Skeletal muscle tissue (tissue), 3 donors: ENCODE measurements at regions not wholly inside any gene's neighbourhood (a gene's known extent, or its start where the extent isn't known, plus 50 kb on each side); places are given as distances from the start of the nearest gene placed in this dataset.
"Not testable (repeated sequence)": the region's sequence is repeated elsewhere in the genome, so short reads cannot be mapped to it uniquely, and the experiment has no call there.

Experiments
- H3K27ac ChIP-seq: one replicate; pipeline ENCODE4 v1.7.0; 2013; ENCODE audit warnings: mild to moderate bottlenecking, low read depth, low read length, inconsistent platforms
- H3K27me3 ChIP-seq, 3 donors: one replicate each; pipeline ENCODE4 v1.7.0; 2013; ENCODE audit warnings: low read length in 3 of 3; ENCODE audit not compliant: control insufficient read depth in 3 of 3, insufficient read depth in 3 of 3
- H3K36me3 ChIP-seq, 3 donors: one replicate each; pipeline ENCODE4 v1.7.0; 2013; ENCODE audit warnings: low read length in 3 of 3; ENCODE audit not compliant: control insufficient read depth in 3 of 3, insufficient read depth in 3 of 3
- H3K4me1 ChIP-seq, 3 donors: one replicate each; pipeline ENCODE4 v1.7.0; 2013; ENCODE audit warnings: low read length in 3 of 3, mild to moderate bottlenecking in 3 of 3; ENCODE audit not compliant: control insufficient read depth in 3 of 3, insufficient read depth in 3 of 3
- H3K4me3 ChIP-seq, 3 donors: one replicate each; pipeline ENCODE4 v1.7.0; 2013; ENCODE audit warnings: low read length in 3 of 3
- H3K9ac ChIP-seq, 3 donors: one replicate each; pipeline ENCODE4 v1.7.0; 2013; ENCODE audit warnings: low read length in 3 of 3, mild to moderate bottlenecking in 3 of 3, moderate library complexity in 2 of 3, low read depth in 1 of 3
- H3K9me3 ChIP-seq, 3 donors: one replicate each; pipeline ENCODE4 v1.7.0; 2013; ENCODE audit warnings: low read length in 3 of 3; ENCODE audit not compliant: control insufficient read depth in 3 of 3
- donor health status: Osteomylitis.

DNA sequence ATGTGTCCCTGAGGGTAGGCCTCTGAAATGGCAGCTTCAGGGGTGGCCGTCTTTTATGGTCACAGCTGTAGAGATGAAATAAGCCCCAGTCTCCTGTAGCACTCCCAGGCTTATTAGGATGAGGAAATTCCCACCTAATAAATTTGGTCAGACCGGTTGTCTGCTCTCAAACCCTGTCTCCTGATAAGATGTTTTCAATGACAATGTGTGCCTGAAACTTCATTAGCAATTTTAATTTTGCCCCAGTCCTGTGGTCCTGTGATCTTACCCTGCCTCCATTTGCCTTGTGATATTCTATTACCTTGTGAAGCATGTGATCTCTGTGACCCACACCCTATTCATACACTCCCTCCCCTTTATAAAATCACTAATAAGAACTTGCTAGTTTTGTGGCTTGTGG, 736.1 kb upstream of the PCDH20 start:
- not testable (repeated sequence) for H3K9ac ChIP-seq, H3K9me3 ChIP-seq, H3K36me3 ChIP-seq

DNA sequence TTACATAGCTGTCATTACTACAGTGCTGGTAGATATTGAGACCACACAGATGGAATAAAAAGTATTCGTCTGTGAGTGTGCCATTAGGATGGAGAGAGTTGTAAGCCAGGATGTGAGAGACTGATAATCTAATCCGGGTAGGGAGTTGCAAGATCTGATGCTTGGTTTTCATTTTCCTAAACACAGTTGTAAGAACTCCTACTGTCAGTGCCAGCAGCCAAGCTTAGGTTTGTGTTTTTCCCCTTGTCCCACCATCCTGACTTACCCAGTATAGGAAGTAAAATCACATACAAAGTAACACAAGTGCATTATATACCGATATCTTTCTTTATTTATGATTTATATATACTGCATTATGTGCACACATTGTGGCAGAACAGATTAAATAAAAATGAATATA, 726.4 kb upstream of the PCDH20 start:
- Histone ChIP-seq H3K27ac (no peak overlapping the region), H3K9ac (no peak overlapping the region), H3K4me1 (no peaks in the 10 kb centered on the region), H3K4me3 (no peak overlapping the region), H3K27me3 (no peaks in the 10 kb centered on the region), H3K9me3 (peaks cover 0 to 3% (median 0%) of the 10 kb centered on the region in 3 donors), H3K36me3 (no peaks in the 10 kb centered on the region)

More for the DNA sequence above, 736.1 kb upstream of the PCDH20 start:
- H3K27me3 ChIP-seq, H3K27ac ChIP-seq, H3K4me1 ChIP-seq, H3K4me3 ChIP-seq: not testable (repeated sequence)

DNA sequence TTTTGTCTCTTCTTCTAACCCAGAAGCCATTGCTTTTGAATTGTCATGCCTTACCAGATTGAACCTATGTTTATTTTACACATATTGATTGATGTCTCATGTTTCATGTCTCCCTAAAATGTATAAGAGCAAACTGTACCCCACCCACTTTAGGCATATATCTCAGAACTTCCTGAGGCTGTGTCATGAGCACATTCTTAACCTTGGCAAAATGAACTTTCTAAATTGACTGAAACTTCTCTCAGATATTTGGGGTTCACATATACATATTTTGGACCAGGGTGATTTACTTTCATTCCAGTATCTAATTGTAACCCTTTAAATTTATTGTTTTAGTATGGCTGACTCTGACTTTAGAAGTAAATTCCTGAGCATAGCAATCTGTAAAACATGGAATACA, 723.9 kb upstream of the PCDH20 start:
- Histone ChIP-seq H3K27me3 (no peaks in the 10 kb centered on the region), H3K4me1 (no peaks in the 10 kb centered on the region), H3K27ac (no peak overlapping the region), H3K4me3 (no peak overlapping the region), H3K9me3 (peaks cover 0 to 3% (median 0%) of the 10 kb centered on the region in 3 donors), H3K36me3 (no peaks in the 10 kb centered on the region), H3K9ac (no peak overlapping the region)

DNA sequence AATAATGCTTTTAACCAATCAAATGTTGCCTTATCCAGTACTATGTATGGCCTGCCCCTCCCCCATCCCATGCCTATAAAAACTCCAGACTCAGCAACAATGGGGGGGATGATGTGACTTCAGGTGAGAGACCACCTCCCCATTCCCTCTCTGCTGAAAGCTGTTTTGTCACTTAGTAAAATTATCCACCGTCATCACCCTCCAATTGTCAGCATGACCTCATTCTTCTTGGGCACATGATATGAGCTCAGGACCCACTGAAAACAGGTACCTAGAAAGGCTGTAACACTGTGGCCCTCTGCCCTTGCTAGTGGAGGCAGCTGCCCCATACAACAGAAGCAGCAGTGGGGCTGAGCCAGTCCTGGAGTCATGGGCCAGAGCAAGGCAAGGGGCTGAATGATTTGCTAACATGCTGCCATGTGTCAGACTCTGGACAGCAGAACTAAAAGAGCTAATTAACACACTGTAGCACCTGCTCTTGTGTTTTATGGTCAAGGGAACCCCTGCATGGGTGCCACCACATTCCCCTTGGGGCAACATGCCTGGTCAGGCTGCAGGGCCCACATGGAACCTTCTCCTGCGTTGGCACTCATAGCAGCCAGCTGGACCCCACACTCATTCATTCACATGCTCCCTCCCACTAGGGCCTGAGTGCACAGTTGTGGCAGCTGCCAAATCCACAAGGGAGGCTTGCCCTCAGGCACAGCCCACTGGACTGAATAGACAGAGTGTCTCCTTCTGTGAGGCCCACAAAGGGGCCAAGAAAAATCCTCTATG, 722.2 kb upstream of the PCDH20 start:
- H3K9me3 ChIP-seq, result peaks cover 0 to 3% (median 0%) of the 10 kb centered on the region in 3 donors
- no peak overlapping the region for H3K9ac ChIP-seq
- H3K27ac ChIP-seq, result no peak overlapping the region
- no peaks in the 10 kb centered on the region for H3K27me3 ChIP-seq
- no peaks in the 10 kb centered on the region for H3K4me1 ChIP-seq
- no peak overlapping the region for H3K4me3 ChIP-seq
- no peaks in the 10 kb centered on the region for H3K36me3 ChIP-seq

DNA sequence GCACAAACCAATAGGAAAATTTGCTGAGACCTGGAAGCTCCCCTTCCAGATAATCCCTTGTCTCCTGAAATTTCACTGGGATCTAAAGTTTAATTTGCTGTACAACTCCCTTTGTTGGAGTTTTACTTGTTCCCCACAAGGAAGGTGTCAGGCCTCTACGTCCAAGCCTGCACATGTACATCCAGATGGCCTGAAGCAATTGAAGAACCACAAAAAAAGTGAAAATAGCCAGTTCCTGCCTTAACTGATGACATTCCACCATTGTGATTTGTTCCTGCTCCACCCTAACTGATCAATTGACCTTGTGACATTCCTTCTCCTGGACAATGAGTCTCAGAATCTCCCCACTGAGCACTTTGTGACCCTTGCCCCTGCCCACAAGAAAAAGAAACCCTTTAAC, 716.0 kb upstream of the PCDH20 start:
- no peaks in the 10 kb centered on the region for H3K4me1 ChIP-seq
- H3K9me3 ChIP-seq, result no peaks in the 10 kb centered on the region
- H3K36me3 ChIP-seq, result no peaks in the 10 kb centered on the region
- H3K27me3 ChIP-seq, result no peaks in the 10 kb centered on the region
- H3K4me3 ChIP-seq, result no peak overlapping the region
- H3K9ac ChIP-seq, result no peak overlapping the region
- no peak overlapping the region for H3K27ac ChIP-seq

DNA sequence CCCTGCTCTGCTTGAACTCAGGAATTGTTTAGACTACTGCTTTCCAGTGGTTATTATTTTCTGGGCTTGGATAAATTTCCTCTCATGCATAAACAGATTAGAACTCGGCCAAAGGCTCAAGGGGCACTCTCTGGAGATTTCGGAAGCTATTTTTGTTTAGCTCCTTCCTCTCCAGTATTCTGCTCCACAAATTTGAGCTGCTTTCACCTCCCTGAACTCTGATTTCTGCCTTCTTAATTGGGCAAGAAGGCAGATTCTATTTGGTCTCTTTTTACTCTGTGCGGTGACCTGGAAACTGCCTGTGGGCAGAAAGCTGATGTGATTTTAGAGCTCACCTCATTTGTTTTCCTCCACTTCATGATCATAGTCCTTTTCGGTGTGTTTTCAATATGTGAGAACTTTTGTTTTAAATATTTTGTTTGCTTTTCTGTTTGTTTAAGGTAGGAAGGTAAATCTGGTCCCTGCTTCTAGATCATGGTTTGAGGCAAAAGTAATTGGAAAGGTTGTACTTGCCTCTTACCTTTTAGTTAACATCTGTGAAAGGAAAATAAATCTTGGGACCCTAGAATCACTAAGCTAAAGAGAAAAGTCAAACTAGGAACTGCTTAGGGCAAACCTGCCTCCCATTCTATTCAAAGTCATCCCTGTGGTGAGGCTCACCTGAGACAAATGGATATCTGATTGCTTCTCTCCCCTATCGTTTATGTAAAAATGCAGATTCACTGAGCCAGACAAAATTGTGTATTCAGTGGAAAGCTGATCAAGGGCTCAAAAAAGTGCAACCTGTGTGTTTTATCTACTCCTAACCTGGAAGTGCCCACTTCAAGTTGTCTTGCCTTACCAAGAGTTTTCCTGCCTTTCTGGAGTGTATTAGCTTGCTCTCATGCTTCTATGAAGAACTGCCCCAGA, 714.7 kb upstream of the PCDH20 start:
- no peak overlapping the region for H3K4me3 ChIP-seq
- no peaks in the 10 kb centered on the region for H3K9me3 ChIP-seq
- no peak overlapping the region for H3K27ac ChIP-seq
- H3K9ac ChIP-seq, result no peak overlapping the region
- no peaks in the 10 kb centered on the region for H3K4me1 ChIP-seq
- no peaks in the 10 kb centered on the region for H3K27me3 ChIP-seq
- no peaks in the 10 kb centered on the region for H3K36me3 ChIP-seq

DNA sequence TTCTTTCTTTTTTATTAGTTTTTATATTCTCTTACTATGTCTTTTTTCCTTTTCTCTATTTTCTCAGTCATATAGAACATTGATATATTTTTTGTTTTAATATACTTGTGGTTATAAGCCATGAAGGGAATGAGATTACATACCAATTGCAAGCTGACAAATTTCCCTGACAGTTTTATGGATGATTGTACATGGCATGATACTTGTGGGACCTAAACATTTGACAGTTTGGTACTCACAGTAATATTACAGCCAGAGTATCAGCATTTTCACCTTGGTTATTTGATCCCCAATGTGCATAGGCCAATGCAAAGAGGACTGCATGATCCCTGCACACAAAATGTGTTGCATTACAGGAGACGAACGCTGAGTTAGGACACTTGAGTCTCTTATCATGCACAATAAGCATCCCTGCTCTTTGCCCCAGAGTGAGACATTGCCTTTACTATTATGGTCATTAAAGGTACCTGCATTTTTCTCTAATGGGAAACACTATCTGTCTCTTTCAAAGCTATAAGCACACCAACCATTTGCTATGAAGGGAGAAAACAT, 713.4 kb upstream of the PCDH20 start:
- Histone ChIP-seq H3K36me3 (no peaks in the 10 kb centered on the region), H3K4me1 (no peaks in the 10 kb centered on the region), H3K9me3 (no peaks in the 10 kb centered on the region), H3K27me3 (no peaks in the 10 kb centered on the region), H3K4me3 (no peak overlapping the region), H3K27ac (no peak overlapping the region), H3K9ac (no peak overlapping the region)

DNA sequence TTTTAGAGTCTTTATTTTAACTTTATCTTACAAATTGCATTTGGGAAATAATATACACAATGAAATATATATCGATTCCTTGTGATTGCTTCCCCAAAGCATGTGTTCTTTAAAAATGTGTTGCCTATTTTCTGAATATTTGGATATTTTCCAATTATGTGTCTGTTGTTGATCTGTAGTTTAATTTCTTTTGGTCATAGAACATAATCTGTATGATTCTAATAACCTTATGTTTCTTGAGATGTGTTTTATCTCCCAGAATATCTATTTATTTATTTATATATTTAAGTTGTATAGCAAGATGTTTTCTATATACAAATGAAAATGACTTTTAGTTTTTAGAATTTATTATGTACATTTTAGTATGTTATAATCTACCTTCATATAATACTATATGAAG, 710.8 kb upstream of the PCDH20 start:
- H3K9me3 ChIP-seq, result no peaks in the 10 kb centered on the region
- no peaks in the 10 kb centered on the region for H3K27me3 ChIP-seq
- H3K9ac ChIP-seq, result no peak overlapping the region
- no peaks in the 10 kb centered on the region for H3K36me3 ChIP-seq
- no peak overlapping the region for H3K4me3 ChIP-seq
- H3K4me1 ChIP-seq, result no peaks in the 10 kb centered on the region
- no peak overlapping the region for H3K27ac ChIP-seq

DNA sequence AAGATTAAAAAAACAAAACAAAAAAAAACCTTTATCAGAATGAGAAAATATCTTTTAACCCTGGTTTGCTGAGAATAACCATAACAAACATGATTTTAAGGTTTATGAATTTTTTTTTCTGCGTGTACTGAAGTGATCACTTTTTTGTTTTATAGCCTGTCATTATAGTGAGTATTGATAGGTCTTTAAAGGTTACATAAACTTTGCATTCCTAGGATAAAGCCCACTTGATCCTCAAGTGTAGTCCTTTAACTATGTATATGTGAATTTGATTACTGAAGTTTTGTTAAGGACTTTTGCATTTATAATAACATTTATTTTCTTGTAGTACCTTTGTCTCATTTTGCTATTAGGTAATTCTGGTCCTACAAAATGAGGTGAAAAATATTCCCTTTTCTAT, 709.8 kb upstream of the PCDH20 start:
- H3K27me3 ChIP-seq, result no peaks in the 10 kb centered on the region
- H3K4me3 ChIP-seq, result no peak overlapping the region
- no peaks in the 10 kb centered on the region for H3K4me1 ChIP-seq
- H3K27ac ChIP-seq, result no peak overlapping the region
- H3K36me3 ChIP-seq, result no peaks in the 10 kb centered on the region
- no peaks in the 10 kb centered on the region for H3K9me3 ChIP-seq
- H3K9ac ChIP-seq, result no peak overlapping the region

DNA sequence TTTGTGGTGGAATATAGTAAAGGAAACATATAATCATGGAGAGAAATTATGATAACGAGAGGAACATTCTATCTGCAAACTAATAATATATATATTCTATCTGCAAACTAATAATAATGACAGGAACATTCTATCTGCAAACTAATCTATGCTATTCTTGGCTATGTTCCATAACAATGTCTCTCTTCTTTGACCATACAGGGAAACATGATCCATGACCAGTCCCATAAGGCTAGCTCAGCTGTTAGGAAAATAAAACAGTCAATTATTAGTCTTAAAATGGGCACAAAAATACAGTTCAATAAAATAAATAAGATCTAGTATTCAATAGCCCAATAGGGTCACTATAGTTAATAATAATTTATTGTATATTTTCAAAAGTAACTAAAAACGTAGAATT, 707.8 kb upstream of the PCDH20 start:
- Histone ChIP-seq H3K27ac (no peak overlapping the region), H3K9ac (no peak overlapping the region), H3K4me3 (no peak overlapping the region), H3K9me3 (no peaks in the 10 kb centered on the region), H3K4me1 (no peaks in the 10 kb centered on the region), H3K27me3 (no peaks in the 10 kb centered on the region), H3K36me3 (no peaks in the 10 kb centered on the region)
